ENCODE measurements at regions not wholly inside any gene's neighbourhood (a gene's known extent, or its start where the extent isn't known, plus 50 kb on each side); places are given as distances from the start of the nearest gene placed in this dataset.

GRCh38 chr7:12754179-12754578 is 66.7 kb downstream of the ARL4A start:
- POLR2A ChIA-PET = no interaction called here
- CTCF ChIA-PET = no interaction called here
- TF ChIP-seq LEF1 (IDR thresholded peaks at IDR 0.05; ENCODE audit: borderline replicate concordance) (no peak), NFRKB (IDR thresholded peaks at IDR 0.05) (no peak), PKNOX1 (IDR thresholded peaks at IDR 0.05) (no peak), FOXK2 (IDR thresholded peaks at IDR 0.05) (no peak)
- no peak for DNase-seq (ENCODE audit: extremely low spot score)

- CTCF ChIA-PET = no interaction called here
Observed at GRCh38 chr7:12756821-12757220, 69.4 kb downstream of the ARL4A start.

GRCh38 chr7:12757443-12757842 is 70.0 kb downstream of the ARL4A start:
- TF ChIP-seq ELF4 (IDR thresholded peaks at IDR 0.05) = no peak
- TF ChIP-seq PKNOX1 (IDR thresholded peaks at IDR 0.05) = no peak
- TF ChIP-seq FOXK2 (IDR thresholded peaks at IDR 0.05) = no peak
- TF ChIP-seq ARNT (IDR thresholded peaks at IDR 0.05) = no peak
- TF ChIP-seq CTBP1 (IDR thresholded peaks at IDR 0.05; ENCODE audit: borderline replicate concordance) = no peak
- TF ChIP-seq SP1 (IDR thresholded peaks at IDR 0.05) = no peak
- TF ChIP-seq BHLHE40 (IDR thresholded peaks at IDR 0.05; ENCODE audit: borderline replicate concordance) = no peak
- no peak for TF ChIP-seq HDGF (IDR thresholded peaks at IDR 0.05; ENCODE audit: borderline replicate concordance)
- TF ChIP-seq FOXM1 (IDR thresholded peaks at IDR 0.05; ENCODE audit: borderline replicate concordance) = no peak
- TF ChIP-seq L3MBTL2 (conservative IDR thresholded peaks at IDR 0.05) = no peak
- TF ChIP-seq LEF1 (IDR thresholded peaks at IDR 0.05; ENCODE audit: borderline replicate concordance) = no peak
- POLR2A ChIA-PET = no interaction called here
- DNase-seq (ENCODE audit: extremely low spot score) = no peak
- CTCF ChIA-PET = no interaction called here

More at GRCh38 chr7:12756821-12757220, 69.4 kb downstream of the ARL4A start:
- POLR2A ChIA-PET = no interaction called here
- DNase-seq (ENCODE audit: extremely low spot score) = no peak
- TF ChIP-seq HDGF (IDR thresholded peaks at IDR 0.05; ENCODE audit: borderline replicate concordance) = no peak
- TF ChIP-seq NFRKB (IDR thresholded peaks at IDR 0.05) = no peak
- TF ChIP-seq ELF4 (IDR thresholded peaks at IDR 0.05) = no peak
- no peak for TF ChIP-seq FOXM1 (IDR thresholded peaks at IDR 0.05; ENCODE audit: borderline replicate concordance)
- TF ChIP-seq SUZ12 (IDR thresholded peaks at IDR 0.05) = no peak
- TF ChIP-seq CTBP1 (IDR thresholded peaks at IDR 0.05; ENCODE audit: borderline replicate concordance) = no peak
- TF ChIP-seq ZNF384 (IDR thresholded peaks at IDR 0.05) = no peak
- TF ChIP-seq FOXK2 (IDR thresholded peaks at IDR 0.05) = no peak
- TF ChIP-seq LEF1 (IDR thresholded peaks at IDR 0.05; ENCODE audit: borderline replicate concordance) = no peak
- TF ChIP-seq ARNT (IDR thresholded peaks at IDR 0.05) = no peak
- TF ChIP-seq PKNOX1 (IDR thresholded peaks at IDR 0.05) = no peak
- TF ChIP-seq L3MBTL2 (conservative IDR thresholded peaks at IDR 0.05) = no peak
- TF ChIP-seq BHLHE40 (IDR thresholded peaks at IDR 0.05; ENCODE audit: borderline replicate concordance) = no peak
- no peak for TF ChIP-seq FOXA1 (IDR thresholded peaks at IDR 0.05)
- no peak for TF ChIP-seq TARDBP (IDR thresholded peaks at IDR 0.05)
- TF ChIP-seq SP1 (IDR thresholded peaks at IDR 0.05) = no peak

GRCh38 chr7:12759151-12759550 is 71.7 kb downstream of the ARL4A start:
- no peak for DNase-seq (ENCODE audit: extremely low spot score)
- ChIA-PET POLR2A (no interaction called here), CTCF (no interaction called here)
- TF ChIP-seq TARDBP (IDR thresholded peaks at IDR 0.05) = no peak
- TF ChIP-seq CTBP1 (IDR thresholded peaks at IDR 0.05; ENCODE audit: borderline replicate concordance) = no peak
- no peak for TF ChIP-seq ARNT (IDR thresholded peaks at IDR 0.05)
- TF ChIP-seq PKNOX1 (IDR thresholded peaks at IDR 0.05) = no peak
- no peak for TF ChIP-seq FOXM1 (IDR thresholded peaks at IDR 0.05; ENCODE audit: borderline replicate concordance)
- TF ChIP-seq BHLHE40 (IDR thresholded peaks at IDR 0.05; ENCODE audit: borderline replicate concordance) = no peak

GRCh38 chr7:12761111-12761510 is 73.7 kb downstream of the ARL4A start:
- no peak for TF ChIP-seq FOXA1 (IDR thresholded peaks at IDR 0.05)
- TF ChIP-seq CTBP1 (IDR thresholded peaks at IDR 0.05; ENCODE audit: borderline replicate concordance) = no peak
- no peak for TF ChIP-seq FOXM1 (IDR thresholded peaks at IDR 0.05; ENCODE audit: borderline replicate concordance)
- TF ChIP-seq PKNOX1 (IDR thresholded peaks at IDR 0.05) = no peak
- no peak for TF ChIP-seq ELF4 (IDR thresholded peaks at IDR 0.05)
- TF ChIP-seq SUZ12 (IDR thresholded peaks at IDR 0.05) = no peak
- TF ChIP-seq HDGF (IDR thresholded peaks at IDR 0.05; ENCODE audit: borderline replicate concordance) = no peak
- no peak for TF ChIP-seq ARNT (IDR thresholded peaks at IDR 0.05)
- no peak for DNase-seq (ENCODE audit: extremely low spot score)
- ChIA-PET POLR2A (no interaction called here), CTCF (no interaction called here)

GRCh38 chr7:12761691-12762090 is 74.3 kb downstream of the ARL4A start:
- CTCF ChIA-PET = no interaction called here
- no peak for DNase-seq (ENCODE audit: extremely low spot score)

More at GRCh38 chr7:12761691-12762090, 74.3 kb downstream of the ARL4A start:
- TF ChIP-seq ZNF384 (IDR thresholded peaks at IDR 0.05) = no peak
- no peak for TF ChIP-seq LEF1 (IDR thresholded peaks at IDR 0.05; ENCODE audit: borderline replicate concordance)
- no peak for TF ChIP-seq L3MBTL2 (conservative IDR thresholded peaks at IDR 0.05)
- no peak for TF ChIP-seq PKNOX1 (IDR thresholded peaks at IDR 0.05)
- TF ChIP-seq NFRKB (IDR thresholded peaks at IDR 0.05) = no peak
- TF ChIP-seq FOXK2 (IDR thresholded peaks at IDR 0.05) = no peak
- no peak for TF ChIP-seq SUZ12 (IDR thresholded peaks at IDR 0.05)
- no peak for TF ChIP-seq ELF4 (IDR thresholded peaks at IDR 0.05)
- TF ChIP-seq TARDBP (IDR thresholded peaks at IDR 0.05) = no peak
- no peak for TF ChIP-seq FOXA1 (IDR thresholded peaks at IDR 0.05)
- no peak for TF ChIP-seq FOXM1 (IDR thresholded peaks at IDR 0.05; ENCODE audit: borderline replicate concordance)
- TF ChIP-seq BHLHE40 (IDR thresholded peaks at IDR 0.05; ENCODE audit: borderline replicate concordance) = no peak
- POLR2A ChIA-PET = no interaction called here

All from HEK293T (cell line).